ENCODE measurements at regions not wholly inside any gene's neighbourhood (a gene's known extent, or its start where the extent isn't known, plus 50 kb on each side); places are given as distances from the start of the nearest gene placed in this dataset.

GRCh38 chr13:91174886-91175501 is 172.5 kb upstream of the MIR17HG start:
- H3K9ac ChIP-seq (ENCODE audit: insufficient read length, low read depth) = peak overlapping the region; percentile 70
- H3K4me1 ChIP-seq (ENCODE audit: insufficient read depth, insufficient read length) = no peaks in the 10 kb centered on the region

DNA sequence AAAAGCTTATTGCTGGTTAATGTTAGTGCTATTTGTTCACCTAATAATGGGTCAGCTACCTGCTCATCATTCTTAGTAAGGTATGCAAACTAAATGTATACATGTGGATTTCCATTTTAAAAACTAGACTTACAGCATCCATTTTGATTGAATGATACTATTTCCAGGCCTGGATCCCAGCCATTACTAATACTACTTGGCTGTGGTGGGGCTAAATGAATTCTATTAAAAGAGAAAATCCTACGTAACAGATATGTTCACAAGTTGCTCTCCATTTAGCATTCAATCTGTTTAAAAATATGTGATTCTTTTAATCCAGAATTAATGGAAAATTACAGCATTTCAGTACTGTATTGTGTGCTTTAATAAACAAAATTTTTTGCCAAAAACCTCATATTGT is 169.4 kb upstream of the MIR17HG start:
- Histone ChIP-seq H3K9ac (ENCODE audit: insufficient read length, low read depth) (no peak overlapping the region), H3K27me3 (ENCODE audit: insufficient read depth, insufficient read length) (peaks cover 27% of the 10 kb centered on the region), H3K9me3 (ENCODE audit: insufficient read depth, low read length) (no peaks in the 10 kb centered on the region), H3K4me1 (ENCODE audit: insufficient read depth, insufficient read length) (no peaks in the 10 kb centered on the region), H3K4me3 (ENCODE audit: insufficient read length, low read depth) (no peak overlapping the region), H3K36me3 (ENCODE audit: insufficient read depth, insufficient read length, low read length) (no peaks in the 10 kb centered on the region)
- TF ChIP-seq YY1 (IDR thresholded peaks at IDR 0.05; ENCODE audit: insufficient read depth, insufficient read length) (no peak), SUZ12 (IDR thresholded peaks at IDR 0.05; ENCODE audit: extremely low read depth, insufficient read depth, insufficient read length) (no peak), ZNF274 (IDR thresholded peaks at IDR 0.05; ENCODE audit: low read depth, low read length) (no peak)
- no peak for DNase-seq (ENCODE audit: low read depth, low spot score)

More at GRCh38 chr13:91174886-91175501, 172.5 kb upstream of the MIR17HG start:
- no peaks in the 10 kb centered on the region for H3K36me3 ChIP-seq (ENCODE audit: insufficient read depth, insufficient read length, low read length)
- no peak for TF ChIP-seq YY1 (IDR thresholded peaks at IDR 0.05; ENCODE audit: insufficient read depth, insufficient read length)
- no peak for TF ChIP-seq ZNF274 (IDR thresholded peaks at IDR 0.05; ENCODE audit: low read depth, low read length)
- no peak for TF ChIP-seq SUZ12 (IDR thresholded peaks at IDR 0.05; ENCODE audit: extremely low read depth, insufficient read depth, insufficient read length)
- DNase-seq (ENCODE audit: low read depth, low spot score) = no peak
- no peaks in the 10 kb centered on the region for H3K9me3 ChIP-seq (ENCODE audit: insufficient read depth, low read length)
- peak overlapping the region; percentile 55 for H3K4me3 ChIP-seq (ENCODE audit: insufficient read length, low read depth)
- H3K27me3 ChIP-seq (ENCODE audit: insufficient read depth, insufficient read length) = peaks cover 29% of the 10 kb centered on the region

DNA sequence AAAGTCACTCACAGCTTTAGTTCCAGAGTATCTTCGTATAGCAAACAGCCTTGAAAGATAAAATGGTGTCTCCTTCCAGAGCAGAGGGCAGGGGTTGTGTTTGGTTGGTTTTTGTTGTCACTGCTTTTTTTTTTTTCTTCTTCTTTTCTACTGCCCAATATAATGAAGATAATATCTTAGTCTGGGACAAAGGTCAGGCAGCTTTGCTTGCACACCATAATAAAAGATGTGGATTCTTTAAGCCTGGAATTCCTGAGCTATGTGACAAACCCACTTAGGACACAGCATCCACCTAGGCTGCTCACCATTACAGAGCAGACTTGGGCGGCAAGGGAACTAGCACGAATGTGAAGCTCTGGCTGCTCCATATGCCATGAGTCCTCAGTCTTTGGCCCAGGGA is 165.6 kb upstream of the MIR17HG start:
- Histone ChIP-seq H3K4me3 (ENCODE audit: insufficient read length, low read depth) (no peak overlapping the region), H3K9ac (ENCODE audit: insufficient read length, low read depth) (no peak overlapping the region), H3K27me3 (ENCODE audit: insufficient read depth, insufficient read length) (no peaks in the 10 kb centered on the region), H3K4me1 (ENCODE audit: insufficient read depth, insufficient read length) (no peaks in the 10 kb centered on the region), H3K36me3 (ENCODE audit: insufficient read depth, insufficient read length, low read length) (no peaks in the 10 kb centered on the region), H3K9me3 (ENCODE audit: insufficient read depth, low read length) (no peaks in the 10 kb centered on the region)
- DNase-seq (ENCODE audit: low read depth, low spot score) = no peak
- TF ChIP-seq ZNF274 (IDR thresholded peaks at IDR 0.05; ENCODE audit: low read depth, low read length) (no peak), YY1 (IDR thresholded peaks at IDR 0.05; ENCODE audit: insufficient read depth, insufficient read length) (no peak), SUZ12 (IDR thresholded peaks at IDR 0.05; ENCODE audit: extremely low read depth, insufficient read depth, insufficient read length) (no peak)

- TF ChIP-seq SUZ12 (IDR thresholded peaks at IDR 0.05; ENCODE audit: extremely low read depth, insufficient read depth, insufficient read length) = no peak
- TF ChIP-seq ZNF274 (IDR thresholded peaks at IDR 0.05; ENCODE audit: low read depth, low read length) = no peak
- TF ChIP-seq YY1 (IDR thresholded peaks at IDR 0.05; ENCODE audit: insufficient read depth, insufficient read length) = no peak
- H3K27me3 ChIP-seq (ENCODE audit: insufficient read depth, insufficient read length) = no peaks in the 10 kb centered on the region
- H3K9me3 ChIP-seq (ENCODE audit: insufficient read depth, low read length) = no peaks in the 10 kb centered on the region
- H3K9ac ChIP-seq (ENCODE audit: insufficient read length, low read depth) = no peak overlapping the region
- H3K4me3 ChIP-seq (ENCODE audit: insufficient read length, low read depth) = no peak overlapping the region
- H3K36me3 ChIP-seq (ENCODE audit: insufficient read depth, insufficient read length, low read length) = no peaks in the 10 kb centered on the region
- no peaks in the 10 kb centered on the region for H3K4me1 ChIP-seq (ENCODE audit: insufficient read depth, insufficient read length)
- DNase-seq (ENCODE audit: low read depth, low spot score) = no peak
Observed at GRCh38 chr13:91184244-91184926, 163.1 kb upstream of the MIR17HG start.

DNA sequence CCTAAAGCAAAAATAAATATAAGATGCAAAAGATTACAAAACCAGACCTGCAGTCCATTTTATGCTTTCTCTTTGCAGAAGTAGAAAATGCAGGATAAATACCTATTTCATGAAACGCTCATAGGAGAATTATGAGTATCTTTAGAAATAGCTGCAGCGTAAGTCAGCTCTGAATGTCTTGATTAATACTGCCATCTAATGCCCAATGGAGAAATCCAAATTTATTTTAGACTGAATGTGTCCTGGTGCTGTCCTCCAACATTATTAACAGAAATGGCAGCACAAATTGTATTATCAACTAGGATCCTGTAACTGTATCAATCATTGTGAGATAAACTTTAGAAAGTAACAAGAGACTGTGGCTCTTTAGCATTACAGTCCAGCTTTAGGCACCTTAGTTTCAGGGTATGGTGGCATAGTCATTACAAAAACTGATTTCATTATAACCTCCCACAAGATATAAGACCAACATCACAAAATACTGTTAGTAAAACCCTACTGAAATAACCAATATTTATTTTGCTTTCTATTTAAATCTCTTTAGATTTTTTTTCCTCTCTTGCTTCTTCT is 162.1 kb upstream of the MIR17HG start:
- no peak overlapping the region for H3K9ac ChIP-seq (ENCODE audit: insufficient read length, low read depth)
- no peaks in the 10 kb centered on the region for H3K4me1 ChIP-seq (ENCODE audit: insufficient read depth, insufficient read length)
- no peaks in the 10 kb centered on the region for H3K27me3 ChIP-seq (ENCODE audit: insufficient read depth, insufficient read length)
- no peak for TF ChIP-seq ZNF274 (IDR thresholded peaks at IDR 0.05; ENCODE audit: low read depth, low read length)
- TF ChIP-seq YY1 (IDR thresholded peaks at IDR 0.05; ENCODE audit: insufficient read depth, insufficient read length) = no peak
- no peak for TF ChIP-seq SUZ12 (IDR thresholded peaks at IDR 0.05; ENCODE audit: extremely low read depth, insufficient read depth, insufficient read length)
- DNase-seq (ENCODE audit: low read depth, low spot score) = no peak
- no peaks in the 10 kb centered on the region for H3K9me3 ChIP-seq (ENCODE audit: insufficient read depth, low read length)
- H3K36me3 ChIP-seq (ENCODE audit: insufficient read depth, insufficient read length, low read length) = no peaks in the 10 kb centered on the region
- H3K4me3 ChIP-seq (ENCODE audit: insufficient read length, low read depth) = no peak overlapping the region

DNA sequence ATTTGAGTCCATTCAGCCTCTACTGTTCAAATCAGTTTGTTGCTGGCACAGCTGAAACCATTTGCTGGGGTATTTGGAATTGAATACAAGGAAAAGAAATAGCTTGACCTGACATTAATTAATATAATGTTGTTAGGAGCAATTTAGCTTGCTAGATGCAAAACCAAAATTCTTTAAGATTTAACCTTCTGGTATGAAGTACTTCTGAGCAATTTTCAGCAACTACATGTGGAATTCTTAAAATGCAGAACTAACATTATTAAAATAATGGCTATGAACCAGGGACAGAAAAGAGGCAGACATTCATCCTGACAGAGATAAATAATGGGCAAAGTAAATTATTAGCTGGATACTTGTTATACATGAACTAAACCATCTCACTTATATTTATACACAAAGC is 160.0 kb upstream of the MIR17HG start:
- no peak for DNase-seq (ENCODE audit: low read depth, low spot score)
- no peaks in the 10 kb centered on the region for H3K27me3 ChIP-seq (ENCODE audit: insufficient read depth, insufficient read length)
- H3K36me3 ChIP-seq (ENCODE audit: insufficient read depth, insufficient read length, low read length) = no peaks in the 10 kb centered on the region
- no peaks in the 10 kb centered on the region for H3K9me3 ChIP-seq (ENCODE audit: insufficient read depth, low read length)
- no peak overlapping the region for H3K9ac ChIP-seq (ENCODE audit: insufficient read length, low read depth)
- TF ChIP-seq SUZ12 (IDR thresholded peaks at IDR 0.05; ENCODE audit: extremely low read depth, insufficient read depth, insufficient read length) (no peak), ZNF274 (IDR thresholded peaks at IDR 0.05; ENCODE audit: low read depth, low read length) (no peak), YY1 (IDR thresholded peaks at IDR 0.05; ENCODE audit: insufficient read depth, insufficient read length) (no peak)
- no peaks in the 10 kb centered on the region for H3K4me1 ChIP-seq (ENCODE audit: insufficient read depth, insufficient read length)
- no peak overlapping the region for H3K4me3 ChIP-seq (ENCODE audit: insufficient read length, low read depth)

DNA sequence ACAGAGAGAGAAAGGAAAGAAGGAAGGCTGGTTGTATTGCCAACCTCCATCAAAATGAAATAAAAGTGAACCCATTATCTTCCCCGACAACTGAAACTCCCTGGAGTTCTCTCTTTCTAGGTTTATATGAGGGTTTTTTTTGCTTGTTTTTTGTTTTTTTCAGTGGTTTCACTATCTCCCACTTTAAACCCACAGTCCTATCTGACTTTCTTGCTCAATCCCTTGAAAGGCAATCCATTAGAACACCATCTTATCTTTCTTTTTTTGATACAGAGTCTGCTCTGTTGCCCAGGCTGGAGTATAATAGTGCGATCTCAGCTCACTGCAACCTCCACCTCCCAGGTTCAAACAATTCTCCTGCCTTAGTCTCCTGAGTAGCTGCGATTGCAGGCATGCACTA is 158.0 kb upstream of the MIR17HG start:
- Histone ChIP-seq H3K36me3 (ENCODE audit: insufficient read depth, insufficient read length, low read length) (no peaks in the 10 kb centered on the region), H3K9me3 (ENCODE audit: insufficient read depth, low read length) (no peaks in the 10 kb centered on the region), H3K4me1 (ENCODE audit: insufficient read depth, insufficient read length) (no peaks in the 10 kb centered on the region), H3K9ac (ENCODE audit: insufficient read length, low read depth) (no peak overlapping the region), H3K4me3 (ENCODE audit: insufficient read length, low read depth) (no peak overlapping the region), H3K27me3 (ENCODE audit: insufficient read depth, insufficient read length) (no peaks in the 10 kb centered on the region)
- TF ChIP-seq SUZ12 (IDR thresholded peaks at IDR 0.05; ENCODE audit: extremely low read depth, insufficient read depth, insufficient read length) (no peak), YY1 (IDR thresholded peaks at IDR 0.05; ENCODE audit: insufficient read depth, insufficient read length) (no peak), ZNF274 (IDR thresholded peaks at IDR 0.05; ENCODE audit: low read depth, low read length) (no peak)
- no peak for DNase-seq (ENCODE audit: low read depth, low spot score)
